ENCODE measurements at regions not wholly inside any gene's neighbourhood (a gene's known extent, or its start where the extent isn't known, plus 50 kb on each side); places are given as distances from the start of the nearest gene placed in this dataset.

DNA sequence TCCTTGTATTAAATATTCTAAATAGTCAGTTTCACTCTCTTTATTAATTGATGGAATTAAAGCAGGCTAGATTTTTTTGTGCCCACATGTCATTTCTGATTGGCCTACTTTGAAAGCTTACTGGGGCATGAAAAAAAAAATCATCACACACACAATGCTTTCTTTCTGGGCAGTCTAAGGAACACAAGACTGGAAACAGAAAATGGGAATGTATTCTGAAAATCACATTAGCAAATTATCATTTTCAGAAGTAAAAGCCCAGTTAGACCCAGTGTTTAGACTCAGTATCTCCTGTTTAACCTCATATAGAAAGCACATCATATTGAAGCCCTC is 339.4 kb downstream of the SPRY2 start:
- no peak for TF ChIP-seq CTCF (IDR thresholded peaks at IDR 0.05)
- no peak for TF ChIP-seq POLR2AphosphoS5 (IDR thresholded peaks at IDR 0.05)
- TF ChIP-seq EP300 (IDR thresholded peaks at IDR 0.05) = no peak
- no peak for TF ChIP-seq POLR2A (IDR thresholded peaks at IDR 0.05)
